OCI-LY3 (cell line): ENCODE measurements at regions not wholly inside any gene's neighbourhood (a gene's known extent, or its start where the extent isn't known, plus 50 kb on each side); places are given as distances from the start of the nearest gene placed in this dataset.

Experiments
- CTCF ChIP-seq: fragments of 200-600, 300-600 bp; sonication (generic); IDR thresholded peaks from 2 replicates; pipeline ENCODE4 v1.5.1; 2014; ENCODE audit warnings: antibody characterized with exemption, low read length, low read depth
- EZH2phosphoT487 ChIP-seq: fragments of 200-600 bp; shearing (Covaris generic); IDR thresholded peaks from 2 replicates; pipeline ENCODE4 v1.6.1; 2018; ENCODE audit warnings: antibody characterized with exemption, mixed run types, low read depth

- no peak for TF ChIP-seq EZH2phosphoT487
- no peak for TF ChIP-seq CTCF
Observed at GRCh38 chr7:156234666-156235494, 405.7 kb upstream of the RNF32 start.
